HCT116 (cell line): ENCODE measurements at regions not wholly inside any gene's neighbourhood (a gene's known extent, or its start where the extent isn't known, plus 50 kb on each side); places are given as distances from the start of the nearest gene placed in this dataset.

Experiments
- EGR1 ChIP-seq: IDR thresholded peaks from 2 replicates; pipeline ENCODE4 v1.6.1; 2012; ENCODE audit warnings: low read depth
- POLR2A ChIP-seq: IDR thresholded peaks from 2 replicates; pipeline ENCODE4 v1.7.0; 2011; ENCODE audit warnings: borderline replicate concordance; ENCODE audit not compliant: insufficient read depth, insufficient read length; ENCODE audit errors: extremely low read depth
- POLR2AphosphoS5 ChIP-seq: IDR thresholded peaks from 2 replicates; pipeline ENCODE4 v1.6.1; 2011; ENCODE audit warnings: mild to moderate bottlenecking, low read depth, low read length, moderate library complexity
- SP1 ChIP-seq: IDR thresholded peaks from 2 replicates; pipeline ENCODE4 v1.6.1; 2012; ENCODE audit warnings: low read depth
- YY1 ChIP-seq: IDR thresholded peaks from 2 replicates; pipeline ENCODE4 v1.6.1; 2011; ENCODE audit warnings: low read length, low read depth, moderate library complexity, mild to moderate bottlenecking; ENCODE audit not compliant: insufficient replicate concordance; ENCODE audit errors: extremely low read depth
- TF ChIP-seq, protein P1 (sequence below), 3 experiments: fragments of 200-600 bp in 1 of 3; sonication (generic) in 1 of 3; IDR thresholded peaks in 2 of 3; conservative IDR thresholded peaks in 1 of 3; 2 replicates each; pipeline ENCODE4 v1.5.1; 2012 to 2017; ENCODE audit warnings: low read depth in 2 of 3, low read length in 2 of 3, antibody characterized with exemption in 1 of 3, borderline replicate concordance in 1 of 3, control low read depth in 1 of 3, mild to moderate bottlenecking in 1 of 3, mixed read lengths in 1 of 3, mixed run types in 1 of 3, moderate library complexity in 1 of 3; ENCODE audit not compliant: insufficient read depth in 1 of 3

DNA sequence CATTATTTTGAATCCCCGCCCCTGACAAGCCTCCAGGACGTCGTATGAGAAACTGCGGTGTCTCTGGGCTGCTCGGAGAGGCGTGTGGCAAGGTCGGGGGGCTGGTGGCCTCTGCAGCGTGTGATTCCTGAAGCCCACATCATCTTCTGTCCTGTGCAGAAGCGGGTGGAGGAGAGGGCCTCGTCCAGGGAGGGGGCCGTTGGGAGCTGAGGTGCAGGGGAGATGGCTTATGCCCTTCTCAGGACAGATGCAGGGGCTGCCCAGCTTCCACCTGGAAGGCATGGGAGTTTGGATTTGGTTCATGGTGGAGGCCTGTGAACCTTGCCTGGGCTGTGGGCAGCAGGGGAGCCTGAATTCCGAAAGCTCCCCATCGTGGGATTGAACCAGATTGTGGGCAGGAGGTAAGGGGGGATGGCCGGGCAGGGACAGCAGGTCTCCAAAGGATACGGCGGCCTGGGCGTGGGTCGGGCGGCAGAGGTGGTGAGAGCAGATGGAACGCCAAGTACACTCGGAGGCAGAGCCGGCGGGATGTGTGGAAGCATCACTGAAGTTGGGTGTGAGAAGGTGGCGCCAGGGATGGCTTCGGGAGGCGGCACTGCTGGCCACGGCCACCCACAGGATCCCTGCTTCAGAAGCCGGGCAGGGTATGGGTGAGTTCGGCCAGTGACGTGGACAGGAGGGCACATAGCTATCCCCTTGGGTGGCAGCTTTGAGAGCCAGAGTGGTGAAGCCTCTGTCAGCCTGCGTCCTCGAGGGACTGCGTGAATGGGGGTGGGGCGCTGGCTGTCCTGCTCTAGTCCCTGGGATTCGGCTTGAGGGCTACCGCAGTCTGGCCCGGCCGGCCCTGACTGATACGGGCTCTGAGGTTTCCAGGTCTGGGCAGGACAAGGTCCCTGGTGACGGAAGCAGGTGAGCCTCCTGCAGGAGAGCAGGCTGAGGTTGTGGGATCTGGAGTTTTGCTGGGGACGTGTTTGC is 76.3 kb upstream of the ADRA2C start:
- TF ChIP-seq POLR2A (no peak), SP1 (no peak), EGR1 (no peak), POLR2AphosphoS5 (no peak), YY1 (no peak)
- TF ChIP-seq, protein P1, sequence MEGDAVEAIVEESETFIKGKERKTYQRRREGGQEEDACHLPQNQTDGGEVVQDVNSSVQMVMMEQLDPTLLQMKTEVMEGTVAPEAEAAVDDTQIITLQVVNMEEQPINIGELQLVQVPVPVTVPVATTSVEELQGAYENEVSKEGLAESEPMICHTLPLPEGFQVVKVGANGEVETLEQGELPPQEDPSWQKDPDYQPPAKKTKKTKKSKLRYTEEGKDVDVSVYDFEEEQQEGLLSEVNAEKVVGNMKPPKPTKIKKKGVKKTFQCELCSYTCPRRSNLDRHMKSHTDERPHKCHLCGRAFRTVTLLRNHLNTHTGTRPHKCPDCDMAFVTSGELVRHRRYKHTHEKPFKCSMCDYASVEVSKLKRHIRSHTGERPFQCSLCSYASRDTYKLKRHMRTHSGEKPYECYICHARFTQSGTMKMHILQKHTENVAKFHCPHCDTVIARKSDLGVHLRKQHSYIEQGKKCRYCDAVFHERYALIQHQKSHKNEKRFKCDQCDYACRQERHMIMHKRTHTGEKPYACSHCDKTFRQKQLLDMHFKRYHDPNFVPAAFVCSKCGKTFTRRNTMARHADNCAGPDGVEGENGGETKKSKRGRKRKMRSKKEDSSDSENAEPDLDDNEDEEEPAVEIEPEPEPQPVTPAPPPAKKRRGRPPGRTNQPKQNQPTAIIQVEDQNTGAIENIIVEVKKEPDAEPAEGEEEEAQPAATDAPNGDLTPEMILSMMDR (IDR thresholded peaks at IDR 0.05 in 2 of 3, conservative IDR thresholded peaks at IDR 0.05 in 1 of 3; ENCODE audit: borderline replicate concordance in 1 of 3, insufficient read depth in 1 of 3, low read depth in 2 of 3, low read length in 2 of 3) = no peak
